ENCODE measurements at regions not wholly inside any gene's neighbourhood (a gene's known extent, or its start where the extent isn't known, plus 50 kb on each side); places are given as distances from the start of the nearest gene placed in this dataset.

GRCh38 chr4:36763814-36764213, 480.7 kb upstream of the NWD2 start:
- TF ChIP-seq CTCF (conservative IDR thresholded peaks at IDR 0.05): no peak
- H3K27ac ChIP-seq: no peak overlapping the region

GRCh38 chr4:36767596-36767995, 476.9 kb upstream of the NWD2 start:
- no peak for TF ChIP-seq CTCF (conservative IDR thresholded peaks at IDR 0.05)
- no peak overlapping the region for H3K27ac ChIP-seq

GRCh38 chr4:36771411-36772153, 473.0 kb upstream of the NWD2 start:
- no peak for TF ChIP-seq CTCF (conservative IDR thresholded peaks at IDR 0.05)
- no peak overlapping the region for H3K27ac ChIP-seq

GRCh38 chr4:36772154-36772516, 472.4 kb upstream of the NWD2 start:
- no peak for TF ChIP-seq CTCF (conservative IDR thresholded peaks at IDR 0.05)
- H3K27ac ChIP-seq: no peak overlapping the region

- TF ChIP-seq CTCF (conservative IDR thresholded peaks at IDR 0.05): no peak
- H3K27ac ChIP-seq: no peak overlapping the region
These were observed 471.1 kb upstream of the NWD2 start for GRCh38 chr4:36773467-36773866.

GRCh38 chr4:36775544-36775943, 469.0 kb upstream of the NWD2 start:
- TF ChIP-seq CTCF (conservative IDR thresholded peaks at IDR 0.05): no peak
- H3K27ac ChIP-seq: no peak overlapping the region

- TF ChIP-seq CTCF (conservative IDR thresholded peaks at IDR 0.05): no peak
- no peak overlapping the region for H3K27ac ChIP-seq
These were observed 464.9 kb upstream of the NWD2 start for GRCh38 chr4:36779601-36780000.

Measured in VCaP (cell line).